Dermis microvascular lymphatic vessel endothelial cell (primary cell): ENCODE measurements at regions not wholly inside any gene's neighbourhood (a gene's known extent, or its start where the extent isn't known, plus 50 kb on each side); places are given as distances from the start of the nearest gene placed in this dataset.
"Not testable (repeated sequence)": the region's sequence is repeated elsewhere in the genome, so short reads cannot be mapped to it uniquely, and the experiment has no call there.

Experiments
- DNase-seq, 2 donors: peaks; one replicate each; pipeline versions ENCODE4 v3.0.0 to v3.0.0-alpha.2; 2010; ENCODE audit warnings: low read depth in 2 of 2

DNA sequence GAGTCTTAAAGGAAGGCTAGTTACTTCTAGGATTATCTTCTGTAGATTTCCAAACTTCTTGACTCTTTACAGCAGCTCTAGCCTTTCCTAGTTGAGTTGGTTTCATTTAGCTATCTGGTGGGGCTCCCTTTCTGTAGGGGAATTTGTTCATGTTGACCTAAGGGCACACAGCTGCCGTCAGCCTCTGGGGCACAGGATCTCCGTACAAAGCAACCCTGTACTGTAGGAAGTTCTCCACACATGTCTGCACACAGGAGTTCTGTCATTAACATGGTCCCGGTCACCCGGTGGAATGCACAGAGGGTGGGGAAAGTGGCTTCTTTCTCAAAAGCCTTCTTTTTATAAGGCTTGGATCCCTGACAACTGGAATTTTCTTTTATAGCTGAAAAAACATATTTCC, 88.7 kb upstream of the TNIK start:
- peak in 1 of 2 donors; percentile 25 for DNase-seq

GRCh38 chr3:171543759-171544300, 83.6 kb upstream of the TNIK start:
- no peak for DNase-seq

- peak in 1 of 2 donors; percentile 49 for DNase-seq
Measured at GRCh38 chr3:171542976-171543375, 82.8 kb upstream of the TNIK start.

DNA sequence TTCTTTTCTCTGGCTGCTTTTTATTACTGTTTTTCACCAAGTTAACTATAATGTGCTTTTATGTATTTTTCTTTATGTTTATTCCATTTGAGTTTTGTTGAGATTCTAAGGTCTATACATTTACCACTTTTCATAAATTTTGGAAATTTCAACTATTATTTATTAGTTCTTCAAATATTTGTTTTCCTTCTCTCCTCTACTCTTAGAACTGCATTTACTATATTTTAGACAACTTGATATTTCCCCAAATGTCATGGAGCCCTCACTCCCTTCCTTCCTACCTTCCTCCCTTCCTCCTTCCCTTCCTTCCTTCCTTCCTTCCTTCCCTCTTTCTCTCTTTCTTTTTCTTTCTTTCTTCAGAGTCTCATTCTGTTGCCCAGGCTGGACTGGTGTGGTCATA, 81.4 kb upstream of the TNIK start:
- no peak for DNase-seq

- peak in 1 of 2 donors; percentile 61 for DNase-seq
Measured at GRCh38 chr3:171541181-171541580, 81.0 kb upstream of the TNIK start.

DNA sequence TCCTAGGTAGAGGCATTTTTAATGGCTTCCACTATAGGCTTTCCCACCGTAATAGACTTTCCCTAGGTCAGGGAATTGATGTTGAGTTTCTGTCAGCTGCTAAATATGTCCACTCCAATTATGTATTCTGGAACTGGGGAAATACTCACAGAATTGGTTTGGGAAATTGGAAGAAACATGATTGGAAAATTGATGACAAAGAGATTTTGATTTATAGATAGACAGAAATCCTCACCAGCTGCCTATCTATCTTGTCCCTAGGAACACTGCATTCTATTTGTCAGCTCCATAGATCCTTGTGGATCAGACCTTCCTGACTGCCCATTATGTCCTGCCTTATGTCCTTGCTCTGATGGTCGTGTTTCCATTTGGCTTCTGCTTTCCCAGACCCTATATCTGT, 75.6 kb upstream of the TNIK start:
- no peak for DNase-seq

- DNase-seq: no peak
Measured at GRCh38 chr3:171535133-171535532, 74.9 kb upstream of the TNIK start.

GRCh38 chr3:171533702-171534101, 73.5 kb upstream of the TNIK start:
- no peak for DNase-seq

GRCh38 chr3:171532294-171532693, 72.1 kb upstream of the TNIK start:
- no peak for DNase-seq

DNA sequence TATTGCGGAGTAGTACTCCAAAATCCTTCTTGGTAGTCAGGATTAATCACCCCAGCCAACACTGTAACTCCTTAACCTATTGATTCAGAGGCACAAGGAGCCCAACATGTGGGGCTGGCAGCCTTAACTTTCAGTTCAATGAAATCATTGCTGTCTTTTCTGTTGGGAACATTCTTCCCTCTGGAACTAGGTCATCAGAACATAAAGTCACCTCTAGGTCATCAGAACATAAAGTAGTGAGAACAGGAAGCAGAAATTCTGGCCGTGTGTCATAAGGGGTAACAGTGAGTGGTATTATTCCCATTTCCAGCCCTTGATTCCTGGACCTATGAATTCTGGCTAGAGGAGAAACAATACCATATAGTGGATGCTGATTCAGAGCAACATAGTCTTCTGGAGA, 71.5 kb upstream of the TNIK start:
- DNase-seq: peak in 1 of 2 donors; percentile 22

DNA sequence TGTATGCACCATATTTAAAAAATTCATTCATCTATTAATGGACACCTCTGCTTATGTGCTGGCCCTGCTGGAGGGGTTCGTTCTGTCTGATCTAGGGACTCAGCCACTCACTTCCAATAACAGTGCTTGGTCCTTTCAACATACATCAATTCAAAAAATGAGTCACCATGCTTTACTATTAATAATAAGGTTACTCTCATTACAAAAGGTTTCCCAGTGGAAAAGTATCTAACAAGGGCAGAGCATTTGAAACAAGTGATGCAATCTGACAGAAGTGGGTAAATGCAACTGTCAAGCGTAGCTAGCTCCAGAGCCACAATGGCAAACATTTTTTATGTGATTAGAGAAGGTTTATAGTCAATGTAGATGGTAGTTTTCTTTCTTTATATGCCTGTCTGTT, 67.9 kb upstream of the TNIK start:
- no peak for DNase-seq

GRCh38 chr3:171526869-171527268, 66.7 kb upstream of the TNIK start:
- no peak for DNase-seq

- no peak for DNase-seq
Measured at GRCh38 chr3:171526146-171526545, 65.9 kb upstream of the TNIK start.

DNA sequence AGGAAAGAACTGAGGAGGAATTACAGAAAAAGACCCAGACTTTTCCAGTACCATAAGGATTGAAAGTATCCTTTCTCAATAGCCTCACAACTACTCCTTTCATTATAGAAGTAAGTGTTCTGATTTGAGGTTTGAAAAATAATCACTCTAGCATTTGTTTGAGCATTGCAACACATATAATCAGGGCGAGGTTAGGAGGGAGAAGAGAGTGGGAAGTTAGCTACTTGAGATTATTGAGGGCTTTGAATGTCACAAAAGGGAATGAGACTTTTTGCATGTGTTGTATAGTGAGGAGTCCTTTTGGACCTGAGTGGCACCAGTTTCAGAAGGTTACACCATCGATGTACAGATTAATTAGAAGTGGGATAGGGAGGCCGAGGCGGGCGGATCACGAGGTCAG, 65.2 kb upstream of the TNIK start:
- no peak for DNase-seq

- no peak for DNase-seq
Measured at GRCh38 chr3:171524921-171525310, 64.7 kb upstream of the TNIK start.

DNA sequence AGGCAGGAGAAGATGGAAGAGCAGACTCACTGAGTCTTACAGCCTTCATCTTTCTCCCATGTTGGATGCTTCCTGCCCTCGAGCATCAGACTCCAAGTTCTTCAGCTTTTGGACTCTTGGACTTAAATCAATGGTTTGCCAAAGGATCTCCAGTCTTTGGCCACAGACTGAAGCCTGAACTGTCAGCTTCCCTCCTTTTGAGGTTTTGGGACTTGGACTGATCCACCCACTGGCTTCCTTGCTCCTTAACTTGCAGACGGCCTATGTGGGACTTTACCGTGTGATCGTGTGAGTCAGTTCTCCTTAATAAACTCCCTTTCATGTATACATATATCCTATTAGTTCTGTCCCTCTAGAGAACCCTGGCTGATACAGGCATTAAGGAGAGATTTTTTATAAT, 62.4 kb upstream of the TNIK start:
- DNase-seq: no peak

DNA sequence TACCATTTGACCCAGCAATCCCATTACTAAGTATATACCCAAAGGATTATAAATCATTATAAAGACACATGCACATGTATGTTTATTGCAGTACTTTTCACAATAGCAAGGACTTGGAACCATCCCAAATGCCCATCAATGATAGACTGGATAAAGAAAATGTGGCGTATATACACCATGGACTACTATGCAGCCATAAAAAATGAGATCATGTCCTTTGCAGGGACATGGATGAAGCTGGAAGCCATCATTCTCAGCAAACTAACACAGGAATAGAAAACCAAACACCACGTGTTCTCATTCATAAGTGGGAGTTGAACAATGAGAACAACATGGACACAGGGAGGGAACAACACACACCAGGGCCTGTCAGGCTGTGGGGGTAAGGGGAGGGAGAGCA, 59.2 kb upstream of the TNIK start:
- not testable (repeated sequence) for DNase-seq

DNA sequence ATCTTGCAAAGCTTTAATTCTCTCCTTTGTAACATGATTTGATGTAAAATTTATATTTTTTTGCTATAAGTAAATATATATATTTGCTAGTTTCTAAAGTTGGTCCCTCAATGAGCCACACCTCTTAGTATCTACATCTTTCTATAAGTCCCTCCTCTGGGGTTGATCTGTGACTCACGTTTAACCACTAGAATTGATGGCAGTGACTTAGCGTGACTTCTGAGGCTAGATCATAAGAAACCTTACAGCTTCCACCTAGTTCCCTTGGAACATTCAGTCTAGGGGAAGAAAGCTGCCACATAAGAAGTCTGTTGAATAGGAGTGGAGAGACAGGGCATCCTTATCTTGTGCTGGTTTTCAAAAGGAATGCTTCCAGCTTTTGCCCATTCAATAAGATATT, 56.6 kb upstream of the TNIK start:
- no peak for DNase-seq

DNA sequence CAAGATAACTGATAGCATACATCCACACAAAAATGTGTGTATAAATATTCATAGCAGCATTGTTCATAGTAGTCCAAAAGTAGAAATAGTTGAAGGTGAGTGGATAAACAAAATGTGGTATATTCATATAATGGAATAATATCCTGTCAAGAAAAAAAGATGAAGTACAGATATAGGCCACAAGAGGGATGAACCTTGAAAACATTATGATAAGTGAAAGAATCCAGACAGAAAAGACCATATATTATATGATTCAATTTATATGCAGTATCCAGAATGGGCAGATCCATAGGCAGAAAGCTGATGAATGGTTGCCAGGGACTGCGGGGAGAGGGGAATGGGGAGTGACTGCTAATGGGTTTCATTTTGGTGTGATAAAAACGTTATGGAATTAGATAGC, 54.3 kb upstream of the TNIK start:
- no peak for DNase-seq

- DNase-seq: no peak
Measured at GRCh38 chr3:171511450-171511849, 51.2 kb upstream of the TNIK start.
